ENCODE measurements at regions not wholly inside any gene's neighbourhood (a gene's known extent, or its start where the extent isn't known, plus 50 kb on each side); places are given as distances from the start of the nearest gene placed in this dataset.

- no peak for DNase-seq
Measured at GRCh38 chr5:35477911-35478310, 139.8 kb upstream of the SPEF2 start.

DNA sequence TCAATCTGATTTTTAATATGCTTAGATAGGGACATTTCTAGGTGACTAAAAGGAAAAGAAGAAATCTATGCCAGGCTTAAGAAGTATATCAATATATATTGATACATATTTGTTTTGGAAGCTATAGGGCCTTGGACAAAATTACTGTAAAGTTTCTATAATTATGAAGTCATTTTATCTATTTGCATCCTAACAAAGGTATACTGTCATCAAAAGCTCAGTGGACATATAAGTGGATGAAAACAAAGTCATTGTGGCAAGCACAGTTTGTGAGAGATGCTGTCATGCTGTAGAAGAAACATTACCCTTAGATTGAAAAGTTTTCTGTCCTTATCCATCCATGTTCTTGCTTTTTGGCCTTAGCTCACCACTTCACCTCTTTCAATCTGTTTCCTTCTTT lies 140.3 kb upstream of the SPEF2 start:
- no peak for DNase-seq

GRCh38 chr5:35476797-35477196 lies 140.9 kb upstream of the SPEF2 start:
- no peak for DNase-seq

GRCh38 chr5:35476036-35476435 lies 141.6 kb upstream of the SPEF2 start:
- DNase-seq = no peak

GRCh38 chr5:35473589-35473988 lies 144.1 kb upstream of the SPEF2 start:
- no peak for DNase-seq

- DNase-seq = no peak
Measured at GRCh38 chr5:35470866-35471265, 146.8 kb upstream of the SPEF2 start.

DNA sequence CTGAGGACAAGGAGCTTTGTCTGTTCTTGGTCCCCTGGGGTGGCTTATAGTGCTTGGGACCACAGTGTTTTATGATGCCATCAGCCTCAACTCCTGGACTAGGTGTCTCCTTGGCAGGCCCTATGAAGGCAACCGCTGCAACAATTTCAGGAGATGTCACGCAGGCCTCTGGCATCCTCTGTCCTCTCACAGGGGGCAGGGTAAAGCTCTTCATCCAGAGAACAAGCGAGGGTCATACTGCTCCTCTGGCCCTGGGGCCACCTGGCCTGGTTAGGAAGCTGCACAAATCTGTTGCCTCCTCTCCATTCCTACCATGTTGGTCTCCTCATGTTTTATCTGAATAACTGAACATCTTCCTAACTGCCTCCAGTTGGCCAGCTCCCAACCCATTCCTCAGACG lies 148.9 kb upstream of the SPEF2 start:
- no peak for DNase-seq

DNA sequence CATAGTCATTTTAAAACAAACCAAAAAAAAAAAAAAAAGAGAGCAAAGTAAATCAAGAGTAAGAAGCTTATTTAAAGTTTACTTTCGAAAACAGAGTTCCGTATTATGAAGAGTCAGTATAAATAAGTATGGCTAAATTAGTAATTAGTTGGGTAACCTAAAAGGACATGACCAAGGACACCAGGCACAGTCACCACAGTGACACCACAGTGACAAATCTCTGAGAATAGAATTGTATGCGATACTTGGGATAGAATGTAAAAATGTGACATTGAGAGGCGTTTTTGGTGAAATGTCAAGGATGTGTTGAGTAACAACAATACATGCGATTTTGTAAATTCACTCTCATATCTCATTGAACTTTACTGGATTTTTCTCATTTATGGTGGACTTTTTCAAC lies 150.9 kb upstream of the SPEF2 start:
- no peak for DNase-seq

GRCh38 chr5:35464757-35465156 lies 152.9 kb upstream of the SPEF2 start:
- no peak for DNase-seq

DNA sequence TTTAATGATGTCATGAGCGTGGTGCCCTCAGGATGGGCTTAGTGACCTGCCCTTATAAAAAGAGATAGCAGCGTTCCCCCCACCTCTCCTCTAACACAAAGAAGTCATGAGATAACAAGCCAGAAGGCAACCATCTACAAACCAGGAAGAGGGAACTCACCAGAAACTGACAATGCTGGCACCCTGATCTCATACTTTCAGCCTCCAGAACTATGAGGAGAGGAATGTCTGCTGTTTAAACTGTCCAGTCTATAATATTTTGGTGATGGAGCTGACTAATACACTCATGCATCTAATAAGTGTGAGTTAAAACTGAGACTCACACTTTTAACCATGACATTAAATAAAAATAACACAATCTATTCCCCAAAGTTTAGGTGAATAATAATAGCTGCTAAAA lies 156.1 kb upstream of the SPEF2 start:
- no peak for DNase-seq

- DNase-seq = peak; percentile 65
Measured at GRCh38 chr5:35458824-35459207, 158.8 kb upstream of the SPEF2 start.

GRCh38 chr5:35457912-35458823 lies 159.5 kb upstream of the SPEF2 start:
- DNase-seq = no peak

- no peak for DNase-seq
Measured at GRCh38 chr5:35456506-35456905, 161.2 kb upstream of the SPEF2 start.

DNA sequence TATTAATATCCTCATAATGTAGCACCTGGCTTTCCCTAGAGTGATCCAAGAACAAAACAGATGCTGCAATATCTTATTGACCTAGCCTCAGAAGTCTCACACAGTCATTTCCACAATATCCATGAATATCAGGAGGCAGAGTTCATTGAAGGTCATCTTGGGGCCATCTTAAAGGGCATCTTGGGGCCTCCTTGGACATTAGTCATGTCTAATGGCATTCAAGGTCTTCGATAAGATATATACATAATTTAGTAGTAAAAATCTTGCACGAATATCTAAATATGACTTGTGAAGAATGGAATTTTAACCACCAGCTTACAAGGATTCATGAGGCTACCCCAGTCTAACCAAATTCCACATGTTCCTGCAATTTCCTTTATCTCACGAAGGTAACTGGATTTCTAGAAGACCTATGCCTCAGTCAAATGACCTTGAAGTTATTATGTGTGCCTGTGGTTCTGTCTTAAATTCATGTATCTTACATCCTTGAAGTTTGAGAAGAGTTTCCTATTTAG lies 163.6 kb upstream of the SPEF2 start:
- no peak for DNase-seq

DNA sequence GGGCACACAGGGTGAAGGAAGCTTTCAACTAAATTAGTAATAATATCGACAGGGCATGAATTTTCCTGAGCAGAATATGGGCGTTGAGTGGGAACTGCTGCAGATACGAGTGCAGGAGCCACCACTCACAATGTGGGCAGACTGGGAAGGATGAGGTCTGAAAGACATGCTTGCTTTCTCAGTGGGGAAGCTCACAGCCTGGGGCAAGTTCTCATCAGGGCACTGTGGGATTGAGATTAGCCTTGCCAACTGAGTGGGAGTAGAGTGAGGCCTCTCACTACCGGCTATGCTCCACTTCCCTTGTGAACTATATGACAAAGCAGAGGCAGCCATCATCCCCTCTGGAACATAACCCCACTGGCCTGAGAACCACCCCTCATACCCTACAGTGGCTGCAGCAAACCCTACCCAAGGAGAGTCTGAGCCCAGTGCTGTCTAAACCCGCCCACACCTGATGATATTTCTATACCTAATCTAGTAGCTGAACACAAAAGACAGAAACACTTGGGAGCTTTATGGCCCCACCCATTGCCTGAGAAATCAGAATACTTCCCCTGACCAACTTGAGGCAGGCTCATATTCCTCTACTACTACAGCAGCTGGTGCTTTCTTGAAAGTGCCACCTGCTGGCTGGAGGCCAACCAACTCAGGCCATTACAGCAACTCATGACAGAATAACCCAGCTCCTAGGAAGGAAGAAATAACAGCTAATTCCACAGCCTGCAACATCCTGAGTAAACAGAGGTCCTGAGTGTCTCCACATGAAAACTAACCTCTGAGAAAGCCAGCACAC lies 173.7 kb upstream of the SPEF2 start:
- no peak for DNase-seq

GRCh38 chr5:35442885-35443639 lies 174.6 kb upstream of the SPEF2 start:
- no peak for DNase-seq

DNA sequence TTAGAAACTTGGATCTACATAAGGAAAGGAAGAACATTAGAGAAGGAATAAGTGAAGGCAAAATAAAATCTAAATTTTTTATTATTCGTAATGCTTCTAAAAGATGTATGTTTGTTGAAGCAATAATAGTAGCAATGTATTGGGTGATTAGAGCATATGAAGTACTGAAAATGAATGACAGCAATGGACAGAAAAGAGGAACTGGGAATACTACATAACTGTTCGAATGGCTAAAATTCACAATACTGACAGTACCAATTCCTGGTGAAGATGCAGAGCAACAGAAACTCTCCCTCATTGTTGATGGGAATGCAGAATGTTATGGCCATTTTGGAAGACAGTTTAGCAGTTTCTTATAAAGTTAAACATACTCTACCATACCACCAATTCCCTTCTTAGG lies 177.3 kb upstream of the SPEF2 start:
- no peak for DNase-seq

GRCh38 chr5:35438786-35439185 lies 178.9 kb upstream of the SPEF2 start:
- no peak for DNase-seq

DNA sequence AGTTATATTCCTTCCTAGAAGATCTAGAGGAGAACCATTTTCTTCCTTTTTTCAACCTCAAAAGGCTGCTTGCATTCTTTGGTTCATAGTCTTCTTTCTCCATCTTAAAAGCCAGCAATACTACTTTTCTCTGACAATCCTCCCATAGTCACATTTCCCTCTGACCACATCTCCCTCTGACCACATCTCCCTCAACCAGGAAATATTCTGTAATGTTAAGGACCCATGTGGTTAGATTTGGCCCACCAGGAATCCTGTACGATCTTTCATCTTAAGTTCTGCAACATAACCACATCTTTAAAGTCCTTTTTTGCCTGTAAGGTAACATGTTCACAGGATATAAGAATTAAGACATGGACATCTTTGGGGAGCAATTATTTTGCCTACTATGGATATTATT lies 179.4 kb upstream of the SPEF2 start:
- no peak for DNase-seq

DNA sequence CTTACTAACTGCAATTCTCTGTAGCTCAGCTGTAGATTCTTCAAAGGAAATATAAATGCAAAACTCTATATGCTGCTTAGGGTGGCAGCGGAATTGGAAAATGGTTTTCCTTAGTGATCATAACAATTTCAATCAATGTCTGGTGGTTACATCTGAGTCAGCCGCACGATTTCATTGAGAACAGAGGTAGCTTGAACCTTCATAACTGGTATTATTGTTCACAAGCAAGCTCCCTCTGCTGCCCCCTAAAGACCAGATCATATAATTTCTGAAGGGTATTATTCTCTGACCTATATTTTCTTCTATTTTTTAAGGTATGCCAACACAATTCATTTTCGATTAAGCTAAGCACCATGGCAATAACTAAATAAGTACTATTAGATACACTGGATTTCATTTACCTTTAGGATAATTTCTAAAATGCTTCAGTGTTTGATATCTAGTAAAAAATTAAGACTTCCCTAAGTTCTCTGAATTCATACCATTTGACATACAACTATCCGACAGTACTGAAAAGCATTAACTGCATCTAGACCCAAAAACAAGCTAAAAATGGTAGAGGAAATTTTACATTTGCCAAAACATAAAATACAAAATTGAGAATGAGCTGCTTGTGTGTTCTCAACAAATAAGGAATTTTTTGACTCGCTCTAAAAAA lies 181.1 kb upstream of the SPEF2 start:
- DNase-seq = no peak

DNA sequence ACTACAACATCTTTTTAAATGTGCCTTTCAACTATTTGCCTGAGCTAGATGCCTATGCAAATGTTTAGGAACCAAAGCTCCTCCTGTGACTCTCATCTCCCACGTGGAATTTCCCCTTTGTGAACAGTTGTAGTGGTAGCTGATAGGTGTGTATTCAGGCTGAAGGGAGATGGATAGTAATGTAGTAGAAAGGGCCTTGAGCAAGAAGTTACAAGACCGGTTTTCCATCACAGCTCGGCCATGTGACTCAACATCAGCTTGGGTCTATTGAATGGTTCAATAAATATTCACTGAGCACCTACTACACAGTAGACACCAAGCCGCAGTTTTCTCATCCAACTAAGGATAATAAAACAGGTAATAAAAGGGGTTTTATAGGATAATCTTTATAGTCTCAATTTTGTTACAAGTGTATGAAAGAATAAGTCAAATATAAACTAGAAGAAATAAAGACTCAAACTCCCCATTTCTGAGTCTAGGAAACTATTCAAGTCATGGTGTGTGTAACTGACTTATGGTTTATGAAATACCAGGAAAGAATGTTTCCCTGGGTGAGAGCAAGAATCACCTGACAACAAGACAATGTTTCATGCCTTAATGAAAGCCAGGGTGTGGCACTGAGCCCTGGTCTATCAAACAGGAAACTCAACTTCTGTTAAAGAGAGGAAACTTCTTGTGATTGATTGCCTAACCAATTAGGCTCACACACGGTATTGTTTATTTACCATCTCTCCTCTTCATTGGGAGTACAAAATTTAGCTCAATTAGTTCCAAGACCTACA lies 187.1 kb upstream of the SPEF2 start:
- no peak for DNase-seq

DNA sequence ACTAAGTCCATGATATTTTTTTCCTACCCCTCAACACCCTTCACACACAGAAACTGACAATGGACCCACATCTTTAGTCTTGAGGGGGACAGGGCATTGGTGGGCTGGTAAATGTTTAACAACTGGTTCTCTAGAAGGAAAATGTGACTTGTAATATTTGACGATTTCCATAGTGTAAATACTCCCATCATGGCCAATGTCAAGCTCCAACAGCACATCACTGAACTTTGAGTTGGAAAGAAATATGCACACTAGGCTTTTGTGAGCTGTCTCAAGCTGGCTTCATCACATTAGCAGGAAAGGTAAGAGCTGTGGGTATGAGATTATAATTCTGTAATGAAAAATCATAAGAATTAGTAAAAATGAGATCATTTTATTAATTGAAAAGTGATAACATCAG lies 189.9 kb upstream of the PRLR start:
- no peak for DNase-seq
